ENCODE measurements at regions not wholly inside any gene's neighbourhood (a gene's known extent, or its start where the extent isn't known, plus 50 kb on each side); places are given as distances from the start of the nearest gene placed in this dataset.

DNA sequence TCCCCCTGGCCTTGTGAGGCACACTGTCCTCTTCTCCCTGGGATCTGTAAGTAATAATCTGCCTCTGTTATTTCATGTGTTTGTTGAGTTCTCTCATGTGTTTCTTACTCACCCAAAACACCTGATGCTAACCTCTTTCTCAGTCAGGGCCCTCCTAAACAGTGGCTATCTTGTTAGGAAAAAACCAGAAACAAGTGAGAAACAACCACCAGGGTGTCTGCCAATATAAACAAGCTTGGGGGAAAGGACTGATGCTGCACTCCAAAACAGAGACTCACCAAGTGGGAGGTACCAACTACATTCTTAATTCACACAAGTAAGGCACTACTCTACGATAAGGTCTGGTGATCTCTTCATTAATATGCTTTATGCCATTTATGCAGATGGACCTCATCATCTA is 564.4 kb downstream of the SEMA5A start:
- DNase-seq (ENCODE audit: low read depth in 2 of 2) = no peak

DNA sequence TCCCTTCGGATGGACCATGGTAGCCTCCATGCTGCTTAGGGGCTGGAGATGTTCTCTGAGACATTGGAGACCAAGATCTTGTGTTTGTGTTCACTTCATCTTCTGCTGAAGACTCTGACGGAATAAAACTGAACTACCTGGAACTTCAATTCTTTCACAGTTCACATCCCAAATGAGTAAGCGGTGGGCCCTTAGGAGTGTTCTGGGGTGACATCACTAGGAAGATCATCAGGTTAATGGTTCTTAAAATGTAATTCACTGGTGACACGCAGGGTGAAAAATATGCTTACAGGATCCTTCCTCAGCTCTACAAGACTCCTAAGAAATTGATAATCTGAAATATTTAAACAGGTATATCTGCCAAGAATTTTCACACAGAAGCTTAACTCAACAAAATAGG is 561.5 kb downstream of the SEMA5A start:
- DNase-seq (ENCODE audit: low read depth in 2 of 2) = no peak

Data from activated CD4-positive, alpha-beta T cell treated with anti-CD3 and anti-CD28 coated beads for 24 hours (primary cell).